ENCODE measurements at regions not wholly inside any gene's neighbourhood (a gene's known extent, or its start where the extent isn't known, plus 50 kb on each side); places are given as distances from the start of the nearest gene placed in this dataset.
A peak's percentile ranks its signal among the peaks of the same experiment; 100 is the strongest.
"Not testable (repeated sequence)": the region's sequence is repeated elsewhere in the genome, so short reads cannot be mapped to it uniquely, and the experiment has no call there.

DNA sequence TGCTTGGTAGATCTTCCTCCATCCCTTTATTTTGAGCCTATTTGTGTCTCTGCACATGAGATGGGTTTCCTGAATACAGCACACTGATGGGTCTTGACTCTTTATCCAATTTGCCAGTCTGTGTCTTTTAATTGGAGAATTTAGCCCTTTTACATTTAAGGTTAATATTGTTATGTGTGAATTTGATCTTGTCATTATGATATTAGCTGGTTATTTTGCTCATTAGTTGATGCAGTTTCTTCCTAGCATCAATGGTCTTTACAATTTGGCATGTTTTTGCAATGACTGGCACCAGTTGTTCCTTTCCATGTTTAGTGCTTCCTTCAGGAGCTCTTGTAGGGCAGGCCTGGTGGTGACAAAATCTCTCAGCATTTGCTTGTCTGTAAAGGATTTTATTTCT, 72.4 kb downstream of the HNRNPD start:
- not testable (repeated sequence) for ATAC-seq

GRCh38 chr4:82293304-82293703, 80.5 kb downstream of the HNRNPD start:
- no peak for ATAC-seq
- DNase-seq, result no peak
- H3K4me1 ChIP-seq (ENCODE audit: control insufficient read depth, insufficient read depth, low read length), result no peaks in the 10 kb centered on the region
- no peak overlapping the region for H3K4me3 ChIP-seq (ENCODE audit: low read length)
- WGBS, result 79% methylated on average over 2 of the region's 2 CpGs
- no peaks in the 10 kb centered on the region for H3K27me3 ChIP-seq (ENCODE audit: control insufficient read depth, insufficient read depth)
- intact Hi-C loops (cut with DNase I), result no loop called here
- no peaks in the 10 kb centered on the region for H3K9me3 ChIP-seq (ENCODE audit: control insufficient read depth, low read length)
- H3K27ac ChIP-seq (ENCODE audit: low read length), result no peak overlapping the region

More for the DNA sequence above, 72.4 kb downstream of the HNRNPD start:
- DNase-seq; H3K27ac ChIP-seq (ENCODE audit: low read length); H3K9me3 ChIP-seq (ENCODE audit: control insufficient read depth, low read length); H3K4me3 ChIP-seq (ENCODE audit: low read length); H3K4me1 ChIP-seq (ENCODE audit: control insufficient read depth, insufficient read depth, low read length); H3K27me3 ChIP-seq (ENCODE audit: control insufficient read depth, insufficient read depth); intact Hi-C loops (cut with DNase I): not testable (repeated sequence)

GRCh38 chr4:82287720-82288119, 86.1 kb downstream of the HNRNPD start:
- no peak overlapping the region for H3K4me3 ChIP-seq (ENCODE audit: low read length)
- WGBS, result 62% methylated on average over 5 of the region's 5 CpGs
- H3K9me3 ChIP-seq (ENCODE audit: control insufficient read depth, low read length), result no peaks in the 10 kb centered on the region
- H3K27me3 ChIP-seq (ENCODE audit: control insufficient read depth, insufficient read depth), result no peaks in the 10 kb centered on the region
- DNase-seq (no peak), ATAC-seq (no peak)
- intact Hi-C loops (cut with DNase I), result loop anchor here in 1 of 4 donors (10.0 kb wide), 1 partner anchor 87 kb away; the partner anchor contains the start of gene HNRNPD
- H3K27ac ChIP-seq (ENCODE audit: low read length), result no peak overlapping the region
- no peaks in the 10 kb centered on the region for H3K4me1 ChIP-seq (ENCODE audit: control insufficient read depth, insufficient read depth, low read length)

GRCh38 chr4:82284858-82285805, 88.7 kb downstream of the HNRNPD start:
- H3K4me1 ChIP-seq (ENCODE audit: control insufficient read depth, insufficient read depth, low read length), result no peaks in the 10 kb centered on the region
- DNase-seq, result peak; percentile 99 to 100 (median 99)
- WGBS, result 3% methylated on average over 61 of the region's 61 CpGs
- no peaks in the 10 kb centered on the region for H3K9me3 ChIP-seq (ENCODE audit: control insufficient read depth, low read length)
- intact Hi-C loops (cut with DNase I), result loop anchor here in 1 of 4 donors (10.0 kb wide), 1 partner anchor 90 kb away; the partner anchor contains the start of gene HNRNPD
- H3K27me3 ChIP-seq (ENCODE audit: control insufficient read depth, insufficient read depth), result no peaks in the 10 kb centered on the region
- ATAC-seq, result peak; percentile 100
- peak overlapping the region; percentile 61 for H3K4me3 ChIP-seq (ENCODE audit: low read length)
- no peak overlapping the region for H3K27ac ChIP-seq (ENCODE audit: low read length)

DNA sequence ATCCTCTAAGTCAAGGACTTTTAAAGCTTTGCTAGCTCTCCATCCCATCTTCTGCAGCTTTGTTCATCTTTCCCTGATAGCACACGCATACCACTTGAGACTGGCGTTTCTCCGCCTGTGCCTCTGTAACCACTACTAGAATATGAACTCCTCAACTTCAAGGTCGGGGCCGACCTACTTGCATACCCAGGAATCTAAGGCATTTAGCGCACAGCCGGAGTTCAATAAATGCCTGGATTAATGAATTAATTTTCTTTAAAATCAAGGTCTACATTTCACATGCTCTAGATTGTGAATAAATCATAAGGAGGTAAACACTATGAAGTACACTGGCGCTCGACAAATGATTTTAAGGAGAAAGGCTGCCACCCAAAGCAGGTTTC, 89.3 kb downstream of the HNRNPD start:
- no peaks in the 10 kb centered on the region for H3K27me3 ChIP-seq (ENCODE audit: control insufficient read depth, insufficient read depth)
- WGBS, result 5% methylated on average over 9 of the region's 9 CpGs
- peak in 1 of 2 donors; percentile 1 for ATAC-seq
- DNase-seq, result no peak
- intact Hi-C loops (cut with DNase I), result loop anchor here in 1 of 4 donors (10.0 kb wide), 1 partner anchor 90 kb away; the partner anchor contains the start of gene HNRNPD
- H3K9me3 ChIP-seq (ENCODE audit: control insufficient read depth, low read length), result no peaks in the 10 kb centered on the region
- H3K4me3 ChIP-seq (ENCODE audit: low read length), result peak overlapping the region; percentile 56
- no peak overlapping the region for H3K27ac ChIP-seq (ENCODE audit: low read length)
- H3K4me1 ChIP-seq (ENCODE audit: control insufficient read depth, insufficient read depth, low read length), result no peaks in the 10 kb centered on the region

- WGBS, result 57% methylated on average over 2 of the region's 2 CpGs
- DNase-seq, result no peak
- Histone ChIP-seq H3K4me3 (ENCODE audit: low read length) (no peak overlapping the region), H3K27me3 (ENCODE audit: control insufficient read depth, insufficient read depth) (no peaks in the 10 kb centered on the region), H3K9me3 (ENCODE audit: control insufficient read depth, low read length) (no peaks in the 10 kb centered on the region), H3K4me1 (ENCODE audit: control insufficient read depth, insufficient read depth, low read length) (no peaks in the 10 kb centered on the region), H3K27ac (ENCODE audit: low read length) (no peak overlapping the region)
- ATAC-seq, result no peak
- intact Hi-C loops (cut with DNase I), result loop anchor here in 1 of 4 donors (10.0 kb wide), 1 partner anchor 92 kb away; the partner anchor contains the start of gene HNRNPD
Measured at GRCh38 chr4:82282875-82283274, 90.9 kb downstream of the HNRNPD start.

DNA sequence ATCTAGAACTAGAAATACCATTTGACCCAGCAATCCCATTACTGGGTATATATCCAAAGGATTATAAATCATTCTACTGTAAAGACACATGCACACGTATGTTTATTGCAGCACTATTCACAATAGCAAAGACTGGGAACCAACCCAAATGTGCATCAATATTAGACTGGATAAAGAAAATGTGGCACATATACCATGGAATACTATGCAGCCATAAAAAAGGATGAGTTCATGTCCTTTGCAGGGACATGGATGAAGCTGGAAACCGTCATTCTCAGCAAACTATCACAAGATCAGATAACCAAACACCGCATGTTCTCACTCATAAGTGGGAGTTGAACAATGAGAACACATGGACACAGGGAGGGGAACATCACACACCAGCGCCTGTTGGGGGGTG, 94.2 kb downstream of the HNRNPD start:
- H3K27me3 ChIP-seq (ENCODE audit: control insufficient read depth, insufficient read depth); H3K4me1 ChIP-seq (ENCODE audit: control insufficient read depth, insufficient read depth, low read length); H3K4me3 ChIP-seq (ENCODE audit: low read length); intact Hi-C loops (cut with DNase I); H3K9me3 ChIP-seq (ENCODE audit: control insufficient read depth, low read length); DNase-seq; H3K27ac ChIP-seq (ENCODE audit: low read length); ATAC-seq: not testable (repeated sequence)
- 88% methylated on average over 4 of the region's 4 CpGs for WGBS

DNA sequence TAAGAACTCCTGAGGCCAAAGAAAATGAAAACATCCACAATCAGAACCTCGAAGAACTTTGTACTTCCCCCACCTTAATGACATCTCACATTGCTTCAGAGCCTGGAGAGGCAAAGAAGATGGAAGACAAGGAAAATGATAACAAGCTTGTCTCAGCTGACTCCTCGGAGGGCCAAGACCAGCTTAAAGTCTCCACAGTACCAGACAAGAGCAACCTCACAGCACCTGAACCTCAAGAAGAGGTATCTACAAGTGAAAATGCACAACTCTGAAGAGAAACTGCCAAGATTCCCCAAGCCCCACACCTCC, 97.5 kb downstream of the HNRNPD start:
- no peak for ATAC-seq
- intact Hi-C loops (cut with DNase I), result no loop called here
- WGBS, result 81% methylated on average over 2 of the region's 2 CpGs
- Histone ChIP-seq H3K4me1 (ENCODE audit: control insufficient read depth, insufficient read depth, low read length) (no peaks in the 10 kb centered on the region), H3K4me3 (ENCODE audit: low read length) (no peak overlapping the region), H3K27me3 (ENCODE audit: control insufficient read depth, insufficient read depth) (no peaks in the 10 kb centered on the region), H3K27ac (ENCODE audit: low read length) (no peak overlapping the region), H3K9me3 (ENCODE audit: control insufficient read depth, low read length) (no peaks in the 10 kb centered on the region)
- no peak for DNase-seq

DNA sequence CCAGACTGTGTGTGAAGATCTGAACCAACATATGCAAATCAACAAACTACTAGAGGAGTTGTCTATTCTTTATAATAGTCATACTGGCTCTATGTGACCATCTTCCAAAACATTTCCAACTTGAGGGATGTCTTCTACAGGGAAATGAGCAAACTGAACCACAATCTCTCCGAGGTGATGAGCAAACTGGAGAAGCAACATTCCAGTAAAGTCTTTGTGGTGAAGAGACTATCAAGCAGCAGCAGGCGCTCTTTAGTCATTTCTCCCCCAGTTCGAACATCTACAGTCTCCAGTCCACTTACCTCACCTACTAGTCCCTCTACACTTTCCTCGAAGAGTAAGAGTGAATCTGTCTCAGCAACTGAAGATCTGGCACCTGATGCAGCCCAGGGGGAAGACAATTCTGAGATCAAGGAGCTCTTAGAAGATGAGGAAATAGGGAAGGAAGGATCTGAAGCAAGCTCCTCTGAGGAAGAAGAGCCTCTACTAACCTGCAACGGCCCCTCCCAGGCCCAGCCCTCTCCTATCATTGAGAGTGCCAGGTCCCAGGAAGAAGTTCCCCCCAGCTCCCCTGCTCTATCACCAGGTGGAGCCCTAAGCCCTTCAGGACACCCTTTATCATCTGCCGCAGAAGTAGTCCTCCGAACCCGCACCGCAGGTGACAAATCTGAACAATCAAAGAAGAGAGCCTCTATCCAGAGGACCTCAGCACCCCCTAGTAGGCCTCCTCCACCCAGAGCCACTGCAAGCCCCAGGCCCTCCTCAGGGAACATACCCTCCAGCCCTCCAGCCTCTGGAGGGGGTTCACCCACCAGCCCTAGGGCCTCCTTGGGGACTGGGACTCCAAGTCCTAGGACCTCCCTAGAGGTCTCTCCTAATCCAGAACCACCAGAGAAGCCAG, 98.1 kb downstream of the HNRNPD start:
- Histone ChIP-seq H3K27ac (ENCODE audit: low read length) (no peak overlapping the region), H3K4me3 (ENCODE audit: low read length) (no peak overlapping the region), H3K4me1 (ENCODE audit: control insufficient read depth, insufficient read depth, low read length) (no peaks in the 10 kb centered on the region), H3K27me3 (ENCODE audit: control insufficient read depth, insufficient read depth) (no peaks in the 10 kb centered on the region), H3K9me3 (ENCODE audit: control insufficient read depth, low read length) (no peaks in the 10 kb centered on the region)
- no peak for DNase-seq
- WGBS, result 81% methylated on average over 9 of the region's 9 CpGs
- ATAC-seq, result no peak
- intact Hi-C loops (cut with DNase I), result no loop called here

DNA sequence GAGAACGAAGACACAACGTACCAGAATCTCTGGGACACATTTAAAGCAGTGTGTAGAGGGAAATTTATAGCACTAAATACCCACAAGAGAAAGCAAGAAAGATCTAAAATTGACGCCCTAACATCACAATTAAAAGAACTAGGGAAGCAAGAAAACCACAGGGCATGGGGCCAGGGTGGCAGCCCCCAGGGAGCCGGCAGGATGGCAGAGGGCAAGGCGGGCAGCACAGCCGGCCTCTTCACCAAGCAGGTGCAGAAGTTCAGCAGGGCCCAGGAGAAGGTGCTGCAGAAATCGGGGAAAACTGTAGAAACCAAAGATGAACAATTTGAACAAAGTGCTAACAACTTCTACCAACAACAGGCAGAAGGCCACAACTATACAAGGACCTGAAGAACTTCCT, 99.1 kb downstream of the HNRNPD start:
- intact Hi-C loops (cut with DNase I); H3K4me3 ChIP-seq (ENCODE audit: low read length); H3K27ac ChIP-seq (ENCODE audit: low read length); H3K27me3 ChIP-seq (ENCODE audit: control insufficient read depth, insufficient read depth); DNase-seq; ATAC-seq; H3K9me3 ChIP-seq (ENCODE audit: control insufficient read depth, low read length); H3K4me1 ChIP-seq (ENCODE audit: control insufficient read depth, insufficient read depth, low read length): not testable (repeated sequence)
- 78% methylated on average over 7 of the region's 7 CpGs for WGBS

DNA sequence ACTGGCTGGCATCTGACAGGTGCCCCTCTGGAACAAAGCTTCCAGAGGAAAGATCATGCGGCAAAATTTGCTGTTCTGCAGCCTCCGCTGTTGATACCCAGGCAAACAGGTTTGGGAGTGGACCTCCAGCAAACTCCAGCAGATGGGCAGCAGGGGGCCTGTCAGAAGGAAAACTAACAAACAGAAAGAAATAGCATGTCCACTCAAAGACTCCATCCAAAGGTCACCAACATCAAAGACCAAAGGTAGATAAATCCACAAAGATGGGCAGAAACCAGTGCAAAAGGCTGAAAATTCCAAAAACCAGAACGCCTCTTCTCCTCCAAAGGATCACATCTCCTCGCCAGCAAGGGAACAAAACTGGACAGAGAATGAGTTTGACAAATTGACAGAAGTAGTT, 101.3 kb downstream of the HNRNPD start:
- DNase-seq; H3K4me1 ChIP-seq (ENCODE audit: control insufficient read depth, insufficient read depth, low read length); H3K27ac ChIP-seq (ENCODE audit: low read length); H3K9me3 ChIP-seq (ENCODE audit: control insufficient read depth, low read length); ATAC-seq; H3K27me3 ChIP-seq (ENCODE audit: control insufficient read depth, insufficient read depth); H3K4me3 ChIP-seq (ENCODE audit: low read length); intact Hi-C loops (cut with DNase I): not testable (repeated sequence)
- WGBS, result 91% methylated on average over 4 of the region's 4 CpGs
